SK-N-SH (cell line): ENCODE measurements at regions not wholly inside any gene's neighbourhood (a gene's known extent, or its start where the extent isn't known, plus 50 kb on each side); places are given as distances from the start of the nearest gene placed in this dataset.

Source experiments
- CTCF ChIA-PET: fragments of 300-600, 350-600 bp; formaldehyde crosslinking; extraction: SDS; loops from one replicate; lab custom pipeline; 2021; lab: Yijun Ruan, JAX
- POLR2A ChIA-PET: fragments of 350-600 bp; sonication (Branson Sonifier 250); formaldehyde crosslinking; extraction: SDS; loops from one replicate; lab custom pipeline; 2020; ENCODE audit warnings: antibody characterized with exemption, inconsistent platforms; lab: Yijun Ruan, JAX
- DNase-seq: peaks from one replicate; pipeline ENCODE4 v3.0.0; 2012
- H2AFZ ChIP-seq: fragments of 200-600 bp; sonication (generic); 2 replicates; pipeline ENCODE4 v1.8.1; 2016; ENCODE audit warnings: antibody characterized with exemption, mild to moderate bottlenecking, low read depth
- H3F3A ChIP-seq: fragments of 200-600 bp; sonication (generic); replicated peaks from 2 replicates; pipeline ENCODE3; 2016; ENCODE audit warnings: antibody characterized with exemption, mild to moderate bottlenecking; ENCODE audit not compliant: insufficient read depth
- H3K27ac ChIP-seq, 2 experiments: fragments of 200-500 bp in 1 of 2; fragments of 200-600 bp in 1 of 2; sonication (Bioruptor generic) in 1 of 2; sonication (generic), shearing (Covaris generic) in 1 of 2; 2 replicates each; pipeline versions ENCODE4 v1.5.1 to v1.6.1; 2014 to 2016; ENCODE audit warnings: low read depth in 2 of 2, inconsistent platforms in 1 of 2, low read length in 1 of 2, mild to moderate bottlenecking in 1 of 2, mixed read lengths in 1 of 2
- H3K27me3 ChIP-seq: fragments of 200-600 bp; sonication (generic), shearing (Covaris generic); 2 replicates; pipeline ENCODE4 v1.6.1; 2016; ENCODE audit warnings: mixed run types; ENCODE audit not compliant: insufficient read depth
- H3K36me3 ChIP-seq, 2 experiments: fragments of 200-500 bp in 1 of 2; fragments of 200-600 bp in 1 of 2; sonication (Bioruptor generic) in 1 of 2; sonication (generic) in 1 of 2; replicated peaks in 1 of 2; 2 replicates each; pipeline versions ENCODE3 to v1.5.1; 2014 to 2016; ENCODE audit warnings: low read length in 1 of 2, mild to moderate bottlenecking in 1 of 2; ENCODE audit not compliant: insufficient read depth in 2 of 2, control insufficient read depth in 1 of 2
- H3K4me1 ChIP-seq, 2 experiments: fragments of 200-500 bp in 1 of 2; fragments of 200-600 bp in 1 of 2; sonication (Bioruptor generic) in 1 of 2; sonication (generic), shearing (Covaris generic) in 1 of 2; 2 replicates each; pipeline versions ENCODE4 v1.5.1 to v1.6.1; 2014 to 2016; ENCODE audit warnings: low read depth in 1 of 2, low read length in 1 of 2, mixed run types in 1 of 2; ENCODE audit not compliant: insufficient read depth in 2 of 2, control insufficient read depth in 1 of 2
- H3K4me2 ChIP-seq: fragments of 200-600 bp; sonication (generic), shearing (Covaris generic); 2 replicates; pipeline ENCODE4 v1.6.1; 2017; ENCODE audit warnings: mixed run types
- H3K4me3 ChIP-seq, 2 experiments: fragments of 200-500 bp in 1 of 2; fragments of 200-600 bp in 1 of 2; sonication (Bioruptor generic) in 1 of 2; sonication (generic), shearing (Covaris generic) in 1 of 2; 2 replicates each; pipeline versions ENCODE4 v1.5.1 to v1.8.1; 2014 to 2016; ENCODE audit warnings: low read depth in 2 of 2, inconsistent platforms in 1 of 2, low read length in 1 of 2, mild to moderate bottlenecking in 1 of 2, mixed read lengths in 1 of 2, moderate library complexity in 1 of 2
- H3K79me2 ChIP-seq: fragments of 200-600 bp; sonication (generic); 2 replicates; pipeline ENCODE4 v1.8.1; 2017; ENCODE audit warnings: mild to moderate bottlenecking; ENCODE audit not compliant: insufficient read depth
- H3K9ac ChIP-seq: fragments of 200-600 bp; sonication (generic); 2 replicates; pipeline ENCODE4 v1.6.1; 2017; ENCODE audit warnings: mixed run types
- H3K9me2 ChIP-seq: fragments of 200-600 bp; sonication (generic); 2 replicates; pipeline ENCODE4 v1.6.1; 2017; ENCODE audit warnings: mixed run types
- H3K9me3 ChIP-seq: fragments of 200-600 bp; sonication (generic); 2 replicates; pipeline ENCODE4 v1.6.1; 2017; ENCODE audit warnings: mixed run types, mild to moderate bottlenecking, moderate library complexity
- H4K20me1 ChIP-seq: fragments of 200-600 bp; sonication (generic); 2 replicates; pipeline ENCODE4 v1.6.1; 2017; ENCODE audit warnings: mild to moderate bottlenecking, mixed run types; ENCODE audit not compliant: insufficient read depth
- FOSL2 ChIP-seq: IDR thresholded peaks from 2 replicates; pipeline ENCODE4 v1.4.0; 2012; ENCODE audit warnings: low read depth, mild to moderate bottlenecking, moderate library complexity, borderline replicate concordance
- FOXJ3 ChIP-seq: sonication (generic); formaldehyde crosslinking; IDR thresholded peaks from 2 replicates; pipeline ENCODE4 v1.5.1; 2020; ENCODE audit warnings: mild to moderate bottlenecking, missing genetic modification reagents
- IRF3 ChIP-seq: fragments of 150-350 bp; IDR thresholded peaks from 2 replicates; pipeline ENCODE4 v1.6.1; 2016; ENCODE audit warnings: mild to moderate bottlenecking, low read depth, low read length
- MAX ChIP-seq: IDR thresholded peaks from 2 replicates; pipeline ENCODE4 v1.4.0; 2012; ENCODE audit warnings: low read depth
- MEF2A ChIP-seq: IDR thresholded peaks from 2 replicates; pipeline ENCODE4 v1.4.0; 2012; ENCODE audit warnings: low read depth, borderline replicate concordance
- MXI1 ChIP-seq: IDR thresholded peaks from 2 replicates; pipeline ENCODE4 v1.6.1; 2012; ENCODE audit warnings: mild to moderate bottlenecking, low read depth, low read length, improper control_type of control experiment
- NRF1 ChIP-seq: IDR thresholded peaks from 2 replicates; pipeline ENCODE4 v1.6.1; 2012; ENCODE audit warnings: low read depth, mild to moderate bottlenecking, low read length
- POLR2AphosphoS5 ChIP-seq: IDR thresholded peaks from 2 replicates; pipeline ENCODE4 v1.6.1; 2012; ENCODE audit warnings: low read depth, low read length
- RAD21 ChIP-seq: IDR thresholded peaks from 2 replicates; pipeline ENCODE4 v1.6.1; 2012; ENCODE audit warnings: mild to moderate bottlenecking, low read length
- REST ChIP-seq: IDR thresholded peaks from 2 replicates; pipeline ENCODE4 v1.6.1; 2012; ENCODE audit warnings: mild to moderate bottlenecking, low read depth, low read length, moderate library complexity
- YY1 ChIP-seq: IDR thresholded peaks from 2 replicates; pipeline ENCODE4 v1.4.0; 2012; ENCODE audit warnings: low read depth, mild to moderate bottlenecking
- ZBTB33 ChIP-seq: IDR thresholded peaks from 2 replicates; pipeline ENCODE4 v1.4.0; 2012; ENCODE audit warnings: low read depth, borderline replicate concordance
- WGBS: methylation state at CpG from one replicate; pipeline ENCODE4 v1.1.6; 2017; ENCODE audit warnings: low lambda C conversion rate; 5-methylcytosine and 5-hydroxymethylcytosine counted together

GRCh38 chr5:12413075-12413474 lies 508.8 kb upstream of the CTNND2 start:
- Histone ChIP-seq H3K36me3 (no peaks in the 10 kb centered on the region), H3K27me3 (no peaks in the 10 kb centered on the region), H3K4me3 (no peak overlapping the region), H3K4me2 (no peak overlapping the region), H3K27ac (no peak overlapping the region), H3K9me3 (no peaks in the 10 kb centered on the region), H3K4me1 (no peaks in the 10 kb centered on the region), H2AFZ (no peak overlapping the region), H3K9me2 (no peaks in the 10 kb centered on the region), H3K9ac (no peak overlapping the region), H3F3A (no peaks in the 10 kb centered on the region), H4K20me1 (no peaks in the 10 kb centered on the region), H3K79me2 (no peaks in the 10 kb centered on the region)
- 0% methylated on average over 2 of the region's 2 CpGs for WGBS
- TF ChIP-seq RAD21: no peak
- TF ChIP-seq IRF3: no peak
- no peak for TF ChIP-seq YY1
- TF ChIP-seq MXI1: no peak
- TF ChIP-seq FOXJ3: no peak
- TF ChIP-seq MEF2A: no peak
- no peak for TF ChIP-seq NRF1
- TF ChIP-seq POLR2AphosphoS5: no peak
- TF ChIP-seq FOSL2: no peak
- no peak for TF ChIP-seq ZBTB33
- no peak for TF ChIP-seq REST
- TF ChIP-seq MAX: no peak
- POLR2A ChIA-PET: no interaction called here
- CTCF ChIA-PET: no interaction called here
- DNase-seq: no peak
